Neural crest cell (in vitro differentiated cells): ENCODE measurements at regions not wholly inside any gene's neighbourhood (a gene's known extent, or its start where the extent isn't known, plus 50 kb on each side); places are given as distances from the start of the nearest gene placed in this dataset.
A peak's percentile ranks its signal among the peaks of the same experiment; 100 is the strongest.

ENCODE experiments used
- DNase-seq: peaks from one replicate; pipeline ENCODE4 v3.0.0; 2021; ENCODE audit warnings: low read depth, mixed read lengths, low spot score
- H3K27ac Mint-ChIP-seq: one replicate; pipeline ENCODE4 v1.8.0; 2021; ENCODE audit warnings: mild to moderate bottlenecking, mixed read lengths; ENCODE audit not compliant: unreplicated experiment
- H3K27me3 Mint-ChIP-seq: 2 replicates; pipeline ENCODE4 v1.8.0; 2021; ENCODE audit warnings: low read depth, mild to moderate bottlenecking, mixed read lengths
- H3K36me3 Mint-ChIP-seq: 2 replicates; pipeline ENCODE4 v1.8.0; 2021; ENCODE audit warnings: low read depth, mild to moderate bottlenecking, mixed read lengths
- H3K4me1 Mint-ChIP-seq: 2 replicates; pipeline ENCODE4 v1.8.0; 2021; ENCODE audit warnings: mixed read lengths
- H3K4me3 Mint-ChIP-seq: one replicate; pipeline ENCODE4 v1.8.0; 2021; ENCODE audit warnings: mild to moderate bottlenecking, mixed read lengths
- H3K9me3 Mint-ChIP-seq: 2 replicates; pipeline ENCODE4 v1.8.0; 2021; ENCODE audit warnings: mixed read lengths
- CTCF ChIP-seq: fragments of 200-600 bp; sonication (generic); conservative IDR thresholded peaks from 2 replicates; pipeline ENCODE4 v1.5.0; 2021; ENCODE audit warnings: antibody characterized with exemption, mild to moderate bottlenecking

GRCh38 chr9:81411961-81412360 lies 277.4 kb downstream of the TLE1 start:
- Mint-ChIP-seq H3K4me1 (no peaks in the 10 kb centered on the region), H3K36me3 (peaks cover 2% of the 10 kb centered on the region), H3K27ac (no peak overlapping the region), H3K27me3 (no peaks in the 10 kb centered on the region), H3K4me3 (no peak overlapping the region), H3K9me3 (peaks cover 3% of the 10 kb centered on the region)
- DNase-seq: no peak
- no peak for TF ChIP-seq CTCF

- Mint-ChIP-seq H3K4me1 (peaks cover 5% of the 10 kb centered on the region), H3K4me3 (no peak overlapping the region), H3K36me3 (peaks cover 2% of the 10 kb centered on the region), H3K27ac (no peak overlapping the region), H3K9me3 (peaks cover 3% of the 10 kb centered on the region), H3K27me3 (no peaks in the 10 kb centered on the region)
- DNase-seq: no peak
- no peak for TF ChIP-seq CTCF
Observed at GRCh38 chr9:81410201-81410600, 279.1 kb downstream of the TLE1 start.

- no peak for TF ChIP-seq CTCF
- no peak overlapping the region for H3K27ac Mint-ChIP-seq
- no peak for DNase-seq
- H3K36me3 Mint-ChIP-seq: peaks cover 2% of the 10 kb centered on the region
- peaks cover 8% of the 10 kb centered on the region for H3K4me1 Mint-ChIP-seq
- H3K27me3 Mint-ChIP-seq: no peaks in the 10 kb centered on the region
- no peak overlapping the region for H3K4me3 Mint-ChIP-seq
- H3K9me3 Mint-ChIP-seq: peaks cover 3% of the 10 kb centered on the region
Observed at GRCh38 chr9:81408951-81409350, 280.4 kb downstream of the TLE1 start.

- DNase-seq: no peak
- Mint-ChIP-seq H3K36me3 (peaks cover 4% of the 10 kb centered on the region), H3K4me3 (no peak overlapping the region), H3K9me3 (peaks cover 3% of the 10 kb centered on the region), H3K27ac (no peak overlapping the region), H3K4me1 (peaks cover 8% of the 10 kb centered on the region), H3K27me3 (no peaks in the 10 kb centered on the region)
- no peak for TF ChIP-seq CTCF
Observed at GRCh38 chr9:81404931-81405598, 284.3 kb downstream of the TLE1 start.

- H3K9me3 Mint-ChIP-seq: peaks cover 3% of the 10 kb centered on the region
- TF ChIP-seq CTCF: no peak
- no peak overlapping the region for H3K4me3 Mint-ChIP-seq
- no peaks in the 10 kb centered on the region for H3K27me3 Mint-ChIP-seq
- DNase-seq: no peak
- peaks cover 40% of the 10 kb centered on the region for H3K4me1 Mint-ChIP-seq
- H3K36me3 Mint-ChIP-seq: peaks cover 4% of the 10 kb centered on the region
- peak overlapping the region; percentile 10 for H3K27ac Mint-ChIP-seq
Observed at GRCh38 chr9:81397481-81398381, 291.6 kb downstream of the TLE1 start.
